ENCODE measurements at regions not wholly inside any gene's neighbourhood (a gene's known extent, or its start where the extent isn't known, plus 50 kb on each side); places are given as distances from the start of the nearest gene placed in this dataset.

DNA sequence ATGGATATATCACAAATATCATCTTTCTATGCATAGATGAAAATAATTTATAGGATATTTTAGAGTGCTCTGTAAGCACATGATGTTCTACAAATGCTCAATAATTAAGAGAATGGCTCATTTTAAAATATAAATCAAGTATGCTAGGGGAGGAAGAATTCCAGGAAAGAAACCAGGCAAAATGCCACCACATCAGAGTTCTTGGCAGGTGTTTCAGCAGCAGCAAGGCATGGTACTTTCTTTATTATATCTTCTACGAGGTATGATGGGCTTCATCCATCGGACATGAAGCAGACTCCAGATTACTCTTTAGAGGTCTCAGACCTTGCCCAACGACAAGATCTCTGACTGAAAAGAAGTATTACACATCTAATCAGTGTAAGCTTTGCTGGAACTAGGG, 316.3 kb upstream of the ARRDC3 start:
- DNase-seq (ENCODE audit: low read depth), result no peak
- TF ChIP-seq POLR2A (IDR thresholded peaks at IDR 0.05; ENCODE audit: extremely low read depth, insufficient read length) (no peak), MYC (IDR thresholded peaks at IDR 0.05; ENCODE audit: low read depth, low read length) (no peak)
- TF ChIP-seq, protein P1, sequence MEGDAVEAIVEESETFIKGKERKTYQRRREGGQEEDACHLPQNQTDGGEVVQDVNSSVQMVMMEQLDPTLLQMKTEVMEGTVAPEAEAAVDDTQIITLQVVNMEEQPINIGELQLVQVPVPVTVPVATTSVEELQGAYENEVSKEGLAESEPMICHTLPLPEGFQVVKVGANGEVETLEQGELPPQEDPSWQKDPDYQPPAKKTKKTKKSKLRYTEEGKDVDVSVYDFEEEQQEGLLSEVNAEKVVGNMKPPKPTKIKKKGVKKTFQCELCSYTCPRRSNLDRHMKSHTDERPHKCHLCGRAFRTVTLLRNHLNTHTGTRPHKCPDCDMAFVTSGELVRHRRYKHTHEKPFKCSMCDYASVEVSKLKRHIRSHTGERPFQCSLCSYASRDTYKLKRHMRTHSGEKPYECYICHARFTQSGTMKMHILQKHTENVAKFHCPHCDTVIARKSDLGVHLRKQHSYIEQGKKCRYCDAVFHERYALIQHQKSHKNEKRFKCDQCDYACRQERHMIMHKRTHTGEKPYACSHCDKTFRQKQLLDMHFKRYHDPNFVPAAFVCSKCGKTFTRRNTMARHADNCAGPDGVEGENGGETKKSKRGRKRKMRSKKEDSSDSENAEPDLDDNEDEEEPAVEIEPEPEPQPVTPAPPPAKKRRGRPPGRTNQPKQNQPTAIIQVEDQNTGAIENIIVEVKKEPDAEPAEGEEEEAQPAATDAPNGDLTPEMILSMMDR (IDR thresholded peaks at IDR 0.05; ENCODE audit: low read depth, low read length), result no peak
- TF ChIP-seq, protein P2, sequence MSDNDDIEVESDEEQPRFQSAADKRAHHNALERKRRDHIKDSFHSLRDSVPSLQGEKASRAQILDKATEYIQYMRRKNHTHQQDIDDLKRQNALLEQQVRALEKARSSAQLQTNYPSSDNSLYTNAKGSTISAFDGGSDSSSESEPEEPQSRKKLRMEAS (IDR thresholded peaks at IDR 0.05; ENCODE audit: low read depth, low read length), result no peak
- H3K4me3 ChIP-seq (ENCODE audit: low read depth, low read length), result no peak overlapping the region

DNA sequence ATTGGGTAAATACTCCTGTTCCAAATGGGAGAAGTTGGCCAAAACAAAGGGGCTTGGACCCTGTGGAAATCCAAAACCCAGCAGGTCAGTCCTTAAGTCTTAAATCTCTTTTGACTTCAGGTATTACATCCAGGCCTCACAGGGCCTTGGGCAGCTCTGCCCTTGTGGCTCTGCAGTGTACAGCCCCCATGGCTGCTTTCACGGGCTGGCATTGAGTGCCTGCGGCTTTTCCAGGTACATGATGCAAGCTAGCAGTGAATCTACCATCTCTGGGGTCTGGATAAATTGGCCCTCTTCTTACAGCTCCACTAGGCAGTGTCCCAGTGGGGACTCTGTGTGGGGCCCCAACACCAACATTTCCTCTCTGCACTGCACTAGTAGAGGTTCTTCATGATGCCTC, 308.5 kb upstream of the ARRDC3 start:
- no peak for DNase-seq (ENCODE audit: low read depth)
- no peak overlapping the region for H3K4me3 ChIP-seq (ENCODE audit: low read depth, low read length)
- TF ChIP-seq POLR2A (IDR thresholded peaks at IDR 0.05; ENCODE audit: extremely low read depth, insufficient read length), result no peak
- TF ChIP-seq MYC (IDR thresholded peaks at IDR 0.05; ENCODE audit: low read depth, low read length), result no peak
- TF ChIP-seq, protein P1 (IDR thresholded peaks at IDR 0.05; ENCODE audit: low read depth, low read length), result no peak
- TF ChIP-seq, protein P2 (IDR thresholded peaks at IDR 0.05; ENCODE audit: low read depth, low read length), result no peak

DNA sequence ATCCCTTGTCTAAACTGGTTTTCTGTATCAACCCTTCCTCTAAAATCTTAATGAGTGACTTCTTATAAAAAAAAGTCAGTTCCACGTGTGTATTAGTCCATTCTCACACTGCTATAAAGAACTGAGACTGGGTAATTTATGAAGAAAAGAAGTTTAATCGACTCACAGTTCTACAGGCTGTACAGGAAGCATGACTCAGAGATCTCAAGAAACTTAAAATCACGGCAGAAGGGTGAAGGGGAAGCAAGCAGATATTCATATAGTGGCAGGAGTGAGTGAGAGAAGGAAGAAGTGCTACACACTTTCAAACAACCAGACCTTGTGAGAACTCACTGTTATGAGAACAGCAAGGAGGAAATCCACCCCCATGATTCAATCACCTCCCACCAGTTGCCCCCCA, 307.8 kb upstream of the ARRDC3 start:
- DNase-seq (ENCODE audit: low read depth), result no peak
- H3K4me3 ChIP-seq (ENCODE audit: low read depth, low read length), result no peak overlapping the region
- TF ChIP-seq POLR2A (IDR thresholded peaks at IDR 0.05; ENCODE audit: extremely low read depth, insufficient read length), result no peak
- TF ChIP-seq, protein P2 (IDR thresholded peaks at IDR 0.05; ENCODE audit: low read depth, low read length), result no peak
- TF ChIP-seq MYC (IDR thresholded peaks at IDR 0.05; ENCODE audit: low read depth, low read length), result no peak
- TF ChIP-seq, protein P1 (IDR thresholded peaks at IDR 0.05; ENCODE audit: low read depth, low read length), result no peak

DNA sequence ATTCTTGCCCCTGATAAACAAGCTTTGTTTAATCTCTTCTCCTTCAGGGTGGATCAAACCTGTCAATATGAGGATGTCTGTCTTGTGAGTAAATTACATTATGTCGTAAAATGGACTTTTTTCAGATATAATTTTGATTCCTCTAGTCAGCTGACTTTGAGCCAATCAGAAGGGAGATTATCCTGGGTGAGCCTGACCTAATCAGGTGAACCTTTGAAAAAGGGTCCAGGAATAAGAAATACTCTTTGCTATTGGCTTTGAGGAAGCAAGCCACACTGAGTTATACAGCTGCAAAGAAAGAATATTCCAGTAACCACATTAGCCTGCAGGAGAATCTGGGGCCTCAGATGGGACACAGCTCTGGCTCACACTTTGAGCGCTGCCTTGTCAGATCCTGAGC, 304.3 kb upstream of the ARRDC3 start:
- no peak overlapping the region for H3K4me3 ChIP-seq (ENCODE audit: low read depth, low read length)
- TF ChIP-seq POLR2A (IDR thresholded peaks at IDR 0.05; ENCODE audit: extremely low read depth, insufficient read length), result no peak
- TF ChIP-seq, protein P2 (IDR thresholded peaks at IDR 0.05; ENCODE audit: low read depth, low read length), result no peak
- TF ChIP-seq, protein P1 (IDR thresholded peaks at IDR 0.05; ENCODE audit: low read depth, low read length), result no peak
- TF ChIP-seq MYC (IDR thresholded peaks at IDR 0.05; ENCODE audit: low read depth, low read length), result no peak
- no peak for DNase-seq (ENCODE audit: low read depth)

DNA sequence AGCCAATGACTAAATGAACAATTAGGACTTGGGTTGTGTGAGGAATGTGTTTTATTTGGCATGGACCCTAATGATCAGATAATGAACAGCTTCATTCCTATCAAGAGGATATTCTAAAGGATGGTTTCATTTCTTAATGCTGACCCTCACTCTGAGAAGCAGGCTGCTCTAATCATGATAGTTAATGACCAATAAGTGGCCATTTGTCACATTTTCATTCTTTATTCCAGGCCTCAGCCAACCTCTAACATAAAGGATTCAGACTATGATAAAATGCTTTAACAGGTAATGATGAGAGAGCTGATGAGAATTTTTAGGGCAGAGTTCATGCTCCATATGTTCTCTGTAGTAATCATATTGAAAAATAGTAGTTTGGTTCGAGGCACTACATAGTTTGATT, 301.5 kb upstream of the ARRDC3 start:
- DNase-seq (ENCODE audit: low read depth), result no peak
- H3K4me3 ChIP-seq (ENCODE audit: low read depth, low read length), result no peak overlapping the region
- TF ChIP-seq, protein P2 (IDR thresholded peaks at IDR 0.05; ENCODE audit: low read depth, low read length), result no peak
- TF ChIP-seq MYC (IDR thresholded peaks at IDR 0.05; ENCODE audit: low read depth, low read length) (no peak), POLR2A (IDR thresholded peaks at IDR 0.05; ENCODE audit: extremely low read depth, insufficient read length) (no peak)

DNA sequence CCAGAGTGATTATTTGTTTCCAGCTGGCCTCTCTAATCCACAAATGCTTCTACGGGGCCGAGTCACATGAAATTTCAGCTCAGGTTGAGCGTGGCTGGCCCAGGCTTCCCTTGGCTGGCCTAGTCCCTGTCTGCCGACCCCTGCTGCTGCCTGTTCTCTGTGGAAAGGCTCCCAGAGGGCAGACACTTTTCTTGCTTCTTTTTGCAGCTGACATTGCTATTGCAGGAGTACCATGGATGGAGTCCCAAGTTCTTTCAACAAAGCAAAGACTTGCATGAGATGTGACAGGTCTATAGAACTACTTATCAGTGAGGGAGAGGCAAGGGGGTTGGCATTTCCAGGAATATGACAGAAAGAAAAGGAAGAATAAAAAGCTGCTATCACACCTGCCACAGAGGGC, 287.4 kb upstream of the ARRDC3 start:
- TF ChIP-seq, protein P2 (IDR thresholded peaks at IDR 0.05; ENCODE audit: low read depth, low read length), result no peak
- TF ChIP-seq POLR2A (IDR thresholded peaks at IDR 0.05; ENCODE audit: extremely low read depth, insufficient read length) (no peak), MYC (IDR thresholded peaks at IDR 0.05; ENCODE audit: low read depth, low read length) (no peak)
- TF ChIP-seq, protein P1 (IDR thresholded peaks at IDR 0.05; ENCODE audit: low read depth, low read length), result no peak

More for the DNA sequence above, 287.4 kb upstream of the ARRDC3 start:
- no peak overlapping the region for H3K4me3 ChIP-seq (ENCODE audit: low read depth, low read length)
- DNase-seq (ENCODE audit: low read depth), result no peak

Measured in NB4 (cell line).